NCI-H2171 treated with DMSO at 0.1 percent for 48 hours (cell line): ENCODE measurements at regions not wholly inside any gene's neighbourhood (a gene's known extent, or its start where the extent isn't known, plus 50 kb on each side); places are given as distances from the start of the nearest gene placed in this dataset.
"Not testable (repeated sequence)": the region's sequence is repeated elsewhere in the genome, so short reads cannot be mapped to it uniquely, and the experiment has no call there.

Source experiments
- DNase-seq: peaks from one replicate; lab custom pipeline; 2025; lab: John Stamatoyannopoulos, UW

DNA sequence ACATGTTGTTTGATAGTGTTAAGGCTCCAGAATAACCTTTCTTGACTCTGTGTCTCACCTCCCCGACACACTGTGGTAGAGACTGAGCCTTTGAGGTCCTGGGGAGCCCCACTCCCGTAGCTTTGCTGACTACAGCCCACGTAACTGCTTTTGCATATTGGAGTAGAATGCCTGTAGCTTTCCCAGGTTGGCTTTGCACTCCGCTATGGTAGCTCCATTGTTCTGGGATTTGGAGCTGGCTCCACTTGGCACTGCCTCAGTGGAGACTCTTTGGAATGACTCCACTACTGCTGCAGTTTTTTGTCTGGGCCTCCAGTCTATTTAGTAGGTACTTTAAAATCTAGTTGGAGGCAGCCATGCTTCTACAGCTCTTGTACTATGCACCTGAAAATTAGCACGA, 56.2 kb upstream of the ANXA1 start:
- no peak for DNase-seq

GRCh38 chr9:73093740-73094379, 57.8 kb upstream of the ANXA1 start:
- no peak for DNase-seq

DNA sequence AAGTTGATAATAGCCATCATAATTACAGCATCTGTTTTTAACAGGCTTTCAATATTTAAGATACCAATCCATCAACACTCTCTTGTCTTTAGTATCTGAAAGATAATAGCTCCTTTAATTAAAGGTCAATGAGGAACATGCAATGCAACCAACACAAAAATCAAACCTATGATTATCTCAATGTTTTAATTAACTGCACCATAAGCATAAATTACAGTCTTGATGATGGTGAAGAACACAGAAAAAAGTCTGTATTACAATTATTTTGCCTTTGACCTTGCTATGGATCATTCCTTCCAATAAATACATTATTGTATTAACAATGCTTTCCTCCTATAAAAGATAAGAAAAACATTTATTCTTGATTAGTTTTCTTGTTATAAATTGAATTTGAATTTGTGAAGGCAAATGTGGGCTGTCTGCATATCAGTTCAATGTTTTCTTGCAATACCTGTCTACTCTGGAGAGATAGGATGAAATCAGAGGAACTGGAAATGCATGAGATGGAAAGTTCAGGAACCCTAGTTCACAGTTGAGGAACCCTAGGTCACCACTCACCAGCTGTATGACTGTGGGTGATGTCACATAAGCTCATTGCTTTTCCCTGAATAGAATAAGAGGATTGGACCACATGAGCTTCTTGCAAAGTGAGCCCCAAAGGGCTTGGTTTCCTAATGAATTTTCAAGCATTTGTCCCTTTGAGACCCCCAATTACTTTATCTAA, 58.5 kb upstream of the ANXA1 start:
- DNase-seq = no peak

DNA sequence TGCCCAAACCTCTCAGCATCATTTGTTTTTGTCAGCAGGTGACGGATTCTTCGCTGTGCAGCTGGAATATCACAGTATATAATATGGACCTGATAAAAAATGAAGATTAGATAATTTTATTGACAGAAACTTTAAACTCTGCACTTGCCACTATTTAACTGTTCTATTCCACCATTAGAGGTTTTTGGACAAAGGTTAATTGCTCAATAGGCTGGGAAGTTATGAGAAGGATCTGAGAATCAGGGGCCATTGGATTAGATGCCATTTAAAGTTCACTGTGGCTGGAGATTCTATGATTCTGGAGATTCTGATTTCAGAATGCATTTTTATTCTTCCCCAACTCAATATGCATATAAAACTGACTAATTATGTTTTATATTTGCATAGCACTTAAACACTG, 59.8 kb upstream of the ANXA1 start:
- DNase-seq = no peak

DNA sequence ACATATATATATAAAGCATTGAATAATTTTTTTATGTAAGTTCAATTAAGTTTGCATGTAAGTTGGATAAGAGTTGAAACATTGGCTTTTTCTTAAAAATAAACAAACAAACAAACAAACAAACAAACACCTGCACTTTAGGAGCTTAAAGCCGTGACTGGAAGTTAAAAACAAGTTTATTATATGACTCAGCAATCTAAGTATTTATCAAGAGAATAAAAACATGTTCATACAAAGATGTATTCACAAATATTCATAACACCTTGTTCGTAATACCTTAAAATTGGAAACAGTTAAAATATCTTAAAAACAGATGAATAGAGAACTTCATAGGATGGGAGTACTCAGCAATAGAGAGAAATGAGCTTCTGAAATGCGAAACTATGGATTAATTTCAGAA, 61.5 kb upstream of the ANXA1 start:
- no peak for DNase-seq

- DNase-seq = no peak
These were observed 62.2 kb upstream of the ANXA1 start for GRCh38 chr9:73089304-73089985.

DNA sequence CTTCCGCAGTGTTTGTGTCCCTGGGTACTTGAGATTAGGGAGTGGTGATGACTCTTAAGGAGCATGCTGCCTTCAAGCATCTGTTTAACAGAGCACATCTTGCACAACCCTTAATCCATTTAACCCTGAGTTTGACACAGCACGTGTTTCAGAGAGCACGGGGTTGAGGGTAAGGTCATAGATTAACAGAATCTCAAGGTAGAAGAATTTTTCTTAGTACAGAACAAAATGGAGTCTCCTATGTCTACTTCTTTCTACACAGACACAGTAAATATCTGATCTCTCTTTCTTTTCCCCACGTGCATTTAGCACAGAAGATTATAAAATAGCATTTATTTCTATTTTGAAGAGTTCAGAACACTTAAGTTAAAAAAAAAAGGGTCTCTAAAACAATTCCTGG, 63.8 kb upstream of the ANXA1 start:
- DNase-seq = not testable (repeated sequence)

DNA sequence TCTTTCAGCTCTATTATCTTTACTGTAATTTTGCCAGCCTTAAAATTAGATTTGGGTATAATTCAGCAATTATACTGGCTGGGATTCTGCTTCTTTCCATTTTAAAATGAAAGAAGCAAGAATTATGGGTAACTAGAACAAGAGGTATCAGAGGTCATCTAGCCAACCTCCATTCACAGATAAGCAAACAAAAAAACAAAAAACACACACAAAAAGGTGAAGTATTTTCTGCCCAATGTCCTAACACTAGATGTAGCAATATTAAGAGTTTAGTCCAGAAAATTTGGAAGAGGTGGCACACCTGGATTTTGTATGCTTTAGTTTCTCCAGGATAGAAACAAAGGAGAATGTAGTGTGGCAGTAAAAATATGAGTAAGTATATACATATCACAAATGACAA, 68.1 kb upstream of the ANXA1 start:
- no peak for DNase-seq

- peak; percentile 28 for DNase-seq
These were observed 69.5 kb upstream of the ANXA1 start for GRCh38 chr9:73081979-73082657.

DNA sequence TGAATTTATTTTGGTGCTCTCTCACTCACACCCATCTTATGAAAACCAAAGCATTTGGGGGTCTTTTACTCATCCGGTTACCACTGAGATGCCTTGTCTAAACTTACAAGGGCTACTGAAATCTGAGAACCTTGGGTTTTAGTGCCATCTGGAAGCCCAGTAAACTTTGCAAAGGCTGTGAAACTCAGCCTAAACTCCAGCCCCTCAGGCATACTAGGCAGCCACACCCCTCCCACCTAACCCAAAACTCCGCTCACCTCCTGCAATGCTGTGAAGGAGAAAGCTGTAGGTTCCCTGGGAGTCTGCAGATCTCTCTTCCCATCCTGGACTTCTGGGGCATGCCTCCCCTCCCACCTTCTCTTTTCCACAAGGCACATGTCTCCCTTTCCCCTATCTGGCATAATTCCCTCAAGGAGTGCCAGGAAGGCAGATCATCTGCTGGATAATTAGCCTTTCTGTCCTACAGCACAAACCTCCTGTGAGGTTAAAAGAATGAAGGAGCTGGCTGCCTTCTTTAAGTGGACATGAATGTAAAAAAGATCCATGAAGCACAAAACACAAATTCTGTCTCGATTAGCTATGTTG, 71.5 kb upstream of the ANXA1 start:
- no peak for DNase-seq

DNA sequence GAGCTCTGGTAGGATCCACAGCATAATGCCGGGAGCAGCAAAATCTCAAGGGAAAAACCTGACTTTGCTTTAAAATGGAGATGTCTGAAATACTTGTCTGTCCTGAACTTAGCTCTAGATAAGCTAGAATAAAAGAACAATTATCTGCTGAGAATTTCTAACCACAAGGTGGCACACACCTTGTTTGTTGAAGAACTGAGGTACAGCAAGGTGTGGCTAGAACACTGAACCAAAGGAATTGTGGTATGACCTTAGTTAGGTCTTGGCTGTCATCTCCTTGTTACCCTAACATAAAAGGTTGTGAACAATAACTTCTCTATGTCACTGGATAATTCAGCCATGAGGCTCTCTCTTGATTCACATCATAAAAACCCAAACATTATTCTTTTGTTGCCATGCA, 72.3 kb upstream of the ANXA1 start:
- no peak for DNase-seq

GRCh38 chr9:73077625-73078030, 74.0 kb upstream of the ANXA1 start:
- no peak for DNase-seq

- no peak for DNase-seq
These were observed 74.7 kb upstream of the ANXA1 start for GRCh38 chr9:73076970-73077369.

GRCh38 chr9:73074176-73074708, 77.4 kb upstream of the ANXA1 start:
- DNase-seq = no peak

- no peak for DNase-seq
These were observed 78.1 kb upstream of the ANXA1 start for GRCh38 chr9:73073337-73074175.

- DNase-seq = no peak
These were observed 84.6 kb upstream of the ANXA1 start for GRCh38 chr9:73067074-73067473.

- DNase-seq = no peak
These were observed 86.2 kb upstream of the ANXA1 start for GRCh38 chr9:73065439-73065838.

DNA sequence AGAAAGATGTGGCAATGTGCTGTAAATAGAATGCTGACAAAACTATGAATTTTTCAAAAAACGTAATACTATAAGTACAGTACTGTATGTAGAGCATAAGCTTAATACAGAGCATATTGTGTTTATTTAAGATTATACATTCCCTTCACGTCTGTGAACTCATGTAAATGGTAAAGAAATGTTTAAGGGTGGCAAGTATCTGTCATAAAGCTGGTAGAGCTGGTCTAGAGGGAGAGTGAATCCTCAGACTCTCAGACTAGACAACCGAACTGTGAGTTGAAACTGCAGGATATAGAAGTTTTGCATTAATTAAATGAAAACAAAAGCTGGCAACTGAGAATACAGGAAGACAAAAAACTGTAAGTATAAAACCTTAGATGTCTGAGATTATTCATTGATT, 87.3 kb upstream of the ANXA1 start:
- DNase-seq = no peak

GRCh38 chr9:73061146-73061545, 90.5 kb upstream of the ANXA1 start:
- DNase-seq = no peak

GRCh38 chr9:73059247-73059646, 92.4 kb upstream of the ANXA1 start:
- DNase-seq = no peak

DNA sequence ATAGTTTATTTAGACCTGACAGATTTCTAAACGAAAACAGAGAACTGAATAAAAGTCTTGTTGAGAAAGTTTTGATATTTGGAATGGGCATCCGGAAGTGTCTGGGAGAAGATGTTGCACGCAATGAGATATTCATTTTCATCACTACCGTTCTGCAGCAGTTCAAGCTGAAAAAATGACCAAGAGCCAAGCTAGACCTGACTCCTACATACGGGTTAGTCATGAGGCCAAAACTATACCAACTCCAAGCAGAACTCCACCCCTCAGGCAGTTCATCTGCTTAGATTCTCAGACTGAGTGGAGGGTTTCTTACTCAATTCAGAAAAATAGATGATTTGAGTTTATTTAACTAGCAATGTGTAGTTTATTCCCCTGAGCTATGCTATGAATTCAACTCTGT, 95.4 kb upstream of the ANXA1 start:
- DNase-seq = no peak
